AG09319 (cell line): ENCODE measurements at regions not wholly inside any gene's neighbourhood (a gene's known extent, or its start where the extent isn't known, plus 50 kb on each side); places are given as distances from the start of the nearest gene placed in this dataset.

Experiments
- DNase-seq: peaks from one replicate; pipeline ENCODE4 v3.0.0-alpha.2; 2010; ENCODE audit warnings: low read depth; ENCODE audit errors: extremely low read depth
- TF ChIP-seq, protein P1 (sequence below): IDR thresholded peaks from 2 replicates; pipeline ENCODE4 v1.5.1; 2011; ENCODE audit warnings: low read depth, mild to moderate bottlenecking, inconsistent platforms, low read length, moderate library complexity

GRCh38 chr3:181943285-181943684 is 231.6 kb downstream of the SOX2 start:
- TF ChIP-seq, protein P1, sequence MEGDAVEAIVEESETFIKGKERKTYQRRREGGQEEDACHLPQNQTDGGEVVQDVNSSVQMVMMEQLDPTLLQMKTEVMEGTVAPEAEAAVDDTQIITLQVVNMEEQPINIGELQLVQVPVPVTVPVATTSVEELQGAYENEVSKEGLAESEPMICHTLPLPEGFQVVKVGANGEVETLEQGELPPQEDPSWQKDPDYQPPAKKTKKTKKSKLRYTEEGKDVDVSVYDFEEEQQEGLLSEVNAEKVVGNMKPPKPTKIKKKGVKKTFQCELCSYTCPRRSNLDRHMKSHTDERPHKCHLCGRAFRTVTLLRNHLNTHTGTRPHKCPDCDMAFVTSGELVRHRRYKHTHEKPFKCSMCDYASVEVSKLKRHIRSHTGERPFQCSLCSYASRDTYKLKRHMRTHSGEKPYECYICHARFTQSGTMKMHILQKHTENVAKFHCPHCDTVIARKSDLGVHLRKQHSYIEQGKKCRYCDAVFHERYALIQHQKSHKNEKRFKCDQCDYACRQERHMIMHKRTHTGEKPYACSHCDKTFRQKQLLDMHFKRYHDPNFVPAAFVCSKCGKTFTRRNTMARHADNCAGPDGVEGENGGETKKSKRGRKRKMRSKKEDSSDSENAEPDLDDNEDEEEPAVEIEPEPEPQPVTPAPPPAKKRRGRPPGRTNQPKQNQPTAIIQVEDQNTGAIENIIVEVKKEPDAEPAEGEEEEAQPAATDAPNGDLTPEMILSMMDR: no peak
- DNase-seq: no peak

- TF ChIP-seq, protein P1: no peak
- DNase-seq: no peak
Measured at GRCh38 chr3:181947606-181948005, 235.9 kb downstream of the SOX2 start.

- no peak for DNase-seq
- TF ChIP-seq, protein P1: no peak
Measured at GRCh38 chr3:181948286-181948685, 236.6 kb downstream of the SOX2 start.

DNA sequence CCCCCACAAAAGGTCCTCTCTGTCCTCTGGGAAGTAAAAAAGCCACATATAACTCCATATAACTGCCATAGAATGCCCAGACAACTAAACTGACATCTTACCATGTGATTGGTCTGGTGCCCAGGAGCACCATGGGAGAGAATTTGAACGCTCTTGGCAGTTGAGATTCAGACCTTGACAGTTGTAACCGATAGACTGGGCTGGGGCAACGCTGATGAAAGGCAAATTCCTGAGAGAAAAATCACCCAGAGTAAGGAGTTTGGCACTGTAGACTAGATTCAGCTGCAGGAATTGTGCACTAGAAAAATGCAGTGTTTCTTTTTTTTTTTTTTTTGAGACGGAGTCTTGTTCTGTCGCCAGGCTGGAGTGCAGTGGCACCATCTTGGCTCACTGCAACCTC is 240.5 kb downstream of the SOX2 start:
- no peak for DNase-seq
- TF ChIP-seq, protein P1: no peak

GRCh38 chr3:181952929-181953328 is 241.2 kb downstream of the SOX2 start:
- TF ChIP-seq, protein P1: no peak
- no peak for DNase-seq

GRCh38 chr3:181955566-181955965 is 243.8 kb downstream of the SOX2 start:
- DNase-seq: no peak
- TF ChIP-seq, protein P1: no peak

- TF ChIP-seq, protein P1: no peak
Measured at GRCh38 chr3:181956122-181956521, 244.4 kb downstream of the SOX2 start.

More at GRCh38 chr3:181956122-181956521, 244.4 kb downstream of the SOX2 start:
- no peak for DNase-seq
